ENCODE measurements at regions not wholly inside any gene's neighbourhood (a gene's known extent, or its start where the extent isn't known, plus 50 kb on each side); places are given as distances from the start of the nearest gene placed in this dataset.
A peak's percentile ranks its signal among the peaks of the same experiment; 100 is the strongest.
"Not testable (repeated sequence)": the region's sequence is repeated elsewhere in the genome, so short reads cannot be mapped to it uniquely, and the experiment has no call there.

DNA sequence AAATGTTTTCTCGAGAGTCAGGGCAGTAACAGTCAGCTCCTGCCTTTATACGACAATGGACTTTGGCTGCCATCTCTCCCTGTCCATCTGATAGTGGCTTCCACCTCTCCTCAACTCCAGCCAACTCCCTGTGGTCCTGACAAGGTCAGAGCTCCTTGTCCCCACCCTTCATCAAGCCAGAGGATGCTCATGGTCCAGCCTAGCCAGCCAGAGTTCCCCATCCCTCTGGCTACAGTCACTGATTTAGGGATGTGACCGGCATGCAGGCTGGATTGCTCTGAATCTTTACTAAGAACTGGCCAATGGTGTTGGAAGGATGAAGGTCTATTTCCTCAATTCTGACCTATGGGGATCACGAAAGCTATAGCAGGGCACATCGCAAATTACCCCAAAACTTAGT lies 156.1 kb downstream of the OR4M2 start:
- ATAC-seq (no peak), DNase-seq (no peak)
- no peak overlapping the region for H3K27ac Mint-ChIP-seq
- peaks cover 4% of the 10 kb centered on the region for H3K4me1 Mint-ChIP-seq (ENCODE audit: low read depth)
- no peaks in the 10 kb centered on the region for H3K36me3 Mint-ChIP-seq (ENCODE audit: low read depth)
- H3K9me3 Mint-ChIP-seq = no peaks in the 10 kb centered on the region
- H3K27me3 Mint-ChIP-seq = no peaks in the 10 kb centered on the region
- POLR2A ChIA-PET = no interaction called here
- CTCF ChIA-PET = interaction anchor here (0.7 to 1.4 kb wide), 2 partner anchors 15 kb away, joined by 3 to 4 read pairs; no protein-coding TSS in a partner anchor
- TF ChIP-seq CTCF (IDR thresholded peaks at IDR 0.05) = no peak
- H3K4me3 Mint-ChIP-seq = no peak overlapping the region
- intact Hi-C loops (cut with micrococcal nuclease) = no loop called here

- TF ChIP-seq CTCF (IDR thresholded peaks at IDR 0.05) = no peak
- H3K36me3 Mint-ChIP-seq (ENCODE audit: low read depth) = no peaks in the 10 kb centered on the region
- H3K4me3 Mint-ChIP-seq = no peak overlapping the region
- CTCF ChIA-PET = no interaction called here
- intact Hi-C loops (cut with micrococcal nuclease) = no loop called here
- H3K4me1 Mint-ChIP-seq (ENCODE audit: low read depth) = peaks cover 4% of the 10 kb centered on the region
- no peak overlapping the region for H3K27ac Mint-ChIP-seq
- no peaks in the 10 kb centered on the region for H3K9me3 Mint-ChIP-seq
- DNase-seq (no peak), ATAC-seq (no peak)
- POLR2A ChIA-PET = no interaction called here
- no peaks in the 10 kb centered on the region for H3K27me3 Mint-ChIP-seq
Measured at GRCh38 chr15:22237891-22238275, 157.6 kb downstream of the OR4M2 start.

GRCh38 chr15:22238276-22238958 lies 158.1 kb downstream of the OR4M2 start:
- H3K9me3 Mint-ChIP-seq; POLR2A ChIA-PET; H3K27ac Mint-ChIP-seq; CTCF ChIA-PET; H3K4me3 Mint-ChIP-seq; H3K27me3 Mint-ChIP-seq; intact Hi-C loops (cut with micrococcal nuclease); H3K4me1 Mint-ChIP-seq (ENCODE audit: low read depth); DNase-seq; ATAC-seq; H3K36me3 Mint-ChIP-seq (ENCODE audit: low read depth): not testable (repeated sequence)

- H3K36me3 Mint-ChIP-seq (ENCODE audit: low read depth); H3K27ac Mint-ChIP-seq; H3K27me3 Mint-ChIP-seq; CTCF ChIA-PET; intact Hi-C loops (cut with micrococcal nuclease); H3K9me3 Mint-ChIP-seq; POLR2A ChIA-PET; H3K4me1 Mint-ChIP-seq (ENCODE audit: low read depth); H3K4me3 Mint-ChIP-seq; DNase-seq: not testable (repeated sequence)
- ATAC-seq = peak; percentile 84
Measured at GRCh38 chr15:22238959-22239805, 158.9 kb downstream of the OR4M2 start.

GRCh38 chr15:22239806-22240180 lies 159.5 kb downstream of the OR4M2 start:
- intact Hi-C loops (cut with micrococcal nuclease) = no loop called here
- Mint-ChIP-seq H3K4me1 (ENCODE audit: low read depth) (peaks cover 4% of the 10 kb centered on the region), H3K36me3 (ENCODE audit: low read depth) (no peaks in the 10 kb centered on the region), H3K27me3 (peaks cover 2% of the 10 kb centered on the region), H3K27ac (no peak overlapping the region), H3K4me3 (no peak overlapping the region), H3K9me3 (no peaks in the 10 kb centered on the region)
- ChIA-PET POLR2A (no interaction called here), CTCF (no interaction called here)
- TF ChIP-seq CTCF (IDR thresholded peaks at IDR 0.05) = no peak
- DNase-seq (no peak), ATAC-seq (no peak)

GRCh38 chr15:22240403-22240802 lies 160.1 kb downstream of the OR4M2 start:
- intact Hi-C loops (cut with micrococcal nuclease) = no loop called here
- H3K27ac Mint-ChIP-seq = no peak overlapping the region
- CTCF ChIA-PET = no interaction called here
- no peaks in the 10 kb centered on the region for H3K9me3 Mint-ChIP-seq
- H3K36me3 Mint-ChIP-seq (ENCODE audit: low read depth) = no peaks in the 10 kb centered on the region
- H3K4me3 Mint-ChIP-seq = no peak overlapping the region
- DNase-seq (no peak), ATAC-seq (no peak)
- no peak for TF ChIP-seq CTCF (IDR thresholded peaks at IDR 0.05)
- POLR2A ChIA-PET = no interaction called here
- H3K27me3 Mint-ChIP-seq = peaks cover 2% of the 10 kb centered on the region
- peaks cover 4% of the 10 kb centered on the region for H3K4me1 Mint-ChIP-seq (ENCODE audit: low read depth)

Data from activated CD8-positive, alpha-beta T cell treated with anti-CD3 and anti-CD28 coated beads for 36 hours (primary cell).